HG02970 (cell line): ENCODE measurements at regions not wholly inside any gene's neighbourhood (a gene's known extent, or its start where the extent isn't known, plus 50 kb on each side); places are given as distances from the start of the nearest gene placed in this dataset.
A peak's percentile ranks its signal among the peaks of the same experiment; 100 is the strongest.

Experiments
- ATAC-seq: cut with Tn5 transposase; IDR thresholded peaks from one replicate; pipeline ENCODE4 v1.9.1; 2021; ENCODE audit warnings: mild to moderate bottlenecking, moderate library complexity, moderate number of reproducible peaks; ENCODE audit not compliant: unreplicated experiment, low FRiP score

- no peak for ATAC-seq
These were observed 1341.8 kb downstream of the TBC1D22A start for GRCh38 chr22:48104102-48104738.

GRCh38 chr22:48103126-48103875, 1340.9 kb downstream of the TBC1D22A start:
- ATAC-seq, result no peak

GRCh38 chr22:48102581-48102980, 1340.1 kb downstream of the TBC1D22A start:
- ATAC-seq, result no peak

- no peak for ATAC-seq
These were observed 1339.3 kb downstream of the TBC1D22A start for GRCh38 chr22:48101704-48102103.

GRCh38 chr22:48100685-48101417, 1338.4 kb downstream of the TBC1D22A start:
- no peak for ATAC-seq

GRCh38 chr22:48099671-48100070, 1337.2 kb downstream of the TBC1D22A start:
- no peak for ATAC-seq

- no peak for ATAC-seq
These were observed 1336.8 kb downstream of the TBC1D22A start for GRCh38 chr22:48099251-48099650.

GRCh38 chr22:48098921-48099245, 1336.4 kb downstream of the TBC1D22A start:
- ATAC-seq, result peak; percentile 12

- peak; percentile 72 for ATAC-seq
These were observed 1335.9 kb downstream of the TBC1D22A start for GRCh38 chr22:48098243-48098920.

GRCh38 chr22:48097723-48098122, 1335.3 kb downstream of the TBC1D22A start:
- peak; percentile 24 for ATAC-seq

- ATAC-seq, result no peak
These were observed 1334.6 kb downstream of the TBC1D22A start for GRCh38 chr22:48096851-48097665.

- ATAC-seq, result no peak
These were observed 1334.0 kb downstream of the TBC1D22A start for GRCh38 chr22:48096411-48096810.

- ATAC-seq, result no peak
These were observed 1331.5 kb downstream of the TBC1D22A start for GRCh38 chr22:48093981-48094380.

- ATAC-seq, result no peak
These were observed 1330.4 kb downstream of the TBC1D22A start for GRCh38 chr22:48092866-48093265.

- ATAC-seq, result no peak
These were observed 1329.3 kb downstream of the TBC1D22A start for GRCh38 chr22:48091656-48092223.

- no peak for ATAC-seq
These were observed 1328.7 kb downstream of the TBC1D22A start for GRCh38 chr22:48091060-48091650.

GRCh38 chr22:48090332-48090672, 1327.9 kb downstream of the TBC1D22A start:
- ATAC-seq, result no peak

GRCh38 chr22:48089601-48090331, 1327.3 kb downstream of the TBC1D22A start:
- ATAC-seq, result no peak
